Natural killer cell (primary cell): ENCODE measurements at regions not wholly inside any gene's neighbourhood (a gene's known extent, or its start where the extent isn't known, plus 50 kb on each side); places are given as distances from the start of the nearest gene placed in this dataset.

Experiments
- ATAC-seq, 3 donors: fragments of 150-1000 bp in 2 of 3; fragments of 200-7000 bp in 1 of 3; cut with Tn5 transposase; 1 replicate in 1 of 3; 2 replicates in 2 of 3; pipeline ENCODE4 v1.10.0; 2021; ENCODE audit warnings: mild to moderate bottlenecking in 2 of 3, moderate library complexity in 2 of 3
- DNase-seq, 2 donors: peaks; one replicate each; pipeline versions ENCODE4 v3.0.0 to v3.0.0-alpha.2; 2013 to 2021; ENCODE audit warnings: mixed read lengths in 1 of 2
- H3K27ac ChIP-seq: one replicate; pipeline ENCODE4 v1.5.1; 2013; ENCODE audit warnings: mild to moderate bottlenecking, low read length
- H3K27me3 ChIP-seq: one replicate; pipeline ENCODE4 v1.6.1; 2013; ENCODE audit warnings: low read length; ENCODE audit not compliant: control insufficient read depth, insufficient read depth
- H3K36me3 ChIP-seq: one replicate; pipeline ENCODE4 v1.6.1; 2013; ENCODE audit warnings: low read length; ENCODE audit not compliant: control insufficient read depth, insufficient read depth
- H3K4me1 ChIP-seq: one replicate; pipeline ENCODE4 v1.6.1; 2013; ENCODE audit warnings: low read length; ENCODE audit not compliant: control insufficient read depth, insufficient read depth
- H3K4me3 ChIP-seq: one replicate; pipeline ENCODE4 v1.5.1; 2013; ENCODE audit warnings: low read length
- H3K9me3 ChIP-seq: one replicate; pipeline ENCODE4 v1.6.1; 2013; ENCODE audit warnings: low read length; ENCODE audit not compliant: control insufficient read depth, insufficient read depth
- H3K27ac Mint-ChIP-seq, 2 donors: one replicate each; pipeline ENCODE4 v1.8.0; 2022; ENCODE audit warnings: mild to moderate bottlenecking in 2 of 2, mixed read lengths in 2 of 2, moderate library complexity in 1 of 2
- H3K27me3 Mint-ChIP-seq, 2 donors: one replicate each; pipeline ENCODE4 v1.8.0; 2022; ENCODE audit warnings: low read depth in 2 of 2, mixed read lengths in 2 of 2
- H3K36me3 Mint-ChIP-seq: one replicate; pipeline ENCODE4 v1.8.0; 2022; ENCODE audit warnings: mixed read lengths
- H3K4me1 Mint-ChIP-seq, 2 donors: one replicate each; pipeline ENCODE4 v1.8.0; 2022; ENCODE audit warnings: mixed read lengths in 2 of 2
- H3K4me3 Mint-ChIP-seq: one replicate; pipeline ENCODE4 v1.8.0; 2022; ENCODE audit warnings: mild to moderate bottlenecking, moderate library complexity, mixed read lengths
- H3K9me3 Mint-ChIP-seq, 2 donors: one replicate each; pipeline ENCODE4 v1.8.0; 2022; ENCODE audit warnings: mixed read lengths in 2 of 2
- CTCF ChIP-seq: fragments of 200-600 bp; IDR thresholded peaks from one replicate; pipeline ENCODE4 v1.8.0; 2022; ENCODE audit warnings: antibody characterized with exemption
- WGBS: methylation state at CpG from one replicate; pipeline ENCODE4 v1.1.7; 2013; ENCODE audit warnings: missing lambda C conversion rate; ENCODE audit not compliant: insufficient coverage; 5-methylcytosine and 5-hydroxymethylcytosine counted together
- intact Hi-C: fragments of 100-400 bp; cut with micrococcal nuclease; formaldehyde crosslinking; loops from one replicate; pipeline ENCODE4 v1.14.2; 2022

DNA sequence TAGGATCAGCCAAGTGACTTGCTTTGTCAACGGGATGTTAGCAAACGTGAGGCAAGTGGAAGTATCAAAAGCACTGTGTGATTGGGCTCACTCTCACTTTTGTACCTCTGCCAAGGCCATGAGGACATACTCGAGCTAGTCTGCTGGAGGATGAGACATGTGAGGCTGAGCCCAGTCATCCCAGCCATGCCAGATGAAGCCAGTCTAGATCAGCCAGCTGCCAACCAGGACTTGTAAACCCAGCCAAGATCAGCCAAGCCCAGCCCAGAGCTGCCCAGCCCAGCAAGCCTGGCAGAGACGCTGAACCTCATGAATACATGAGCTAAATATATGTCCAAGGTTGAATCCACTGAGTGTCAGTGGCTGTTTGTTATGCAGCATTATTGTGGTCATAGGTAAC lies 369.7 kb downstream of the MN1 start:
- Histone ChIP-seq H3K36me3 (no peaks in the 10 kb centered on the region), H3K9me3 (no peaks in the 10 kb centered on the region), H3K27me3 (no peaks in the 10 kb centered on the region), H3K4me3 (no peak overlapping the region), H3K27ac (no peak overlapping the region), H3K4me1 (no peaks in the 10 kb centered on the region)
- no peak for TF ChIP-seq CTCF
- WGBS = 86% methylated on average over 4 of the region's 4 CpGs
- Mint-ChIP-seq H3K27ac (no peak overlapping the region), H3K9me3 (peaks cover 2 to 3% of the 10 kb centered on the region in 2 donors), H3K4me3 (no peak overlapping the region), H3K36me3 (no peaks in the 10 kb centered on the region), H3K27me3 (peaks cover 8 to 15% of the 10 kb centered on the region in 2 donors), H3K4me1 (no peaks in the 10 kb centered on the region)
- intact Hi-C loops = no loop called here
- ATAC-seq = no peak
- no peak for DNase-seq

- Mint-ChIP-seq H3K4me3 (no peak overlapping the region), H3K27me3 (peaks cover 5 to 9% of the 10 kb centered on the region in 2 donors), H3K27ac (no peak overlapping the region), H3K9me3 (peaks cover 0 to 2% of the 10 kb centered on the region in 2 donors), H3K4me1 (no peaks in the 10 kb centered on the region), H3K36me3 (no peaks in the 10 kb centered on the region)
- Histone ChIP-seq H3K9me3 (no peaks in the 10 kb centered on the region), H3K4me1 (no peaks in the 10 kb centered on the region), H3K27me3 (no peaks in the 10 kb centered on the region), H3K4me3 (no peak overlapping the region), H3K36me3 (no peaks in the 10 kb centered on the region), H3K27ac (no peak overlapping the region)
- DNase-seq (no peak), ATAC-seq (no peak)
- no peak for TF ChIP-seq CTCF
- WGBS = 58% methylated on average over 1 of the region's 1 CpG
- intact Hi-C loops = no loop called here
Observed at GRCh38 chr22:27433099-27433498, 368.5 kb downstream of the MN1 start.

- ATAC-seq (no peak), DNase-seq (no peak)
- H3K9me3 ChIP-seq = no peaks in the 10 kb centered on the region
- no peak overlapping the region for H3K4me3 ChIP-seq
- H3K36me3 ChIP-seq = no peaks in the 10 kb centered on the region
- no peaks in the 10 kb centered on the region for H3K4me1 Mint-ChIP-seq
- H3K9me3 Mint-ChIP-seq = no peaks in the 10 kb centered on the region
- H3K27ac Mint-ChIP-seq = no peak overlapping the region
- intact Hi-C loops = no loop called here
- peaks cover 3% of the 10 kb centered on the region in 2 donors for H3K27me3 Mint-ChIP-seq
- no peaks in the 10 kb centered on the region for H3K4me1 ChIP-seq
- H3K27ac ChIP-seq = no peak overlapping the region
- no peaks in the 10 kb centered on the region for H3K36me3 Mint-ChIP-seq
- no peaks in the 10 kb centered on the region for H3K27me3 ChIP-seq
- TF ChIP-seq CTCF = no peak
- no peak overlapping the region for H3K4me3 Mint-ChIP-seq
- WGBS = 84% methylated on average over 10 of the region's 10 CpGs
Observed at GRCh38 chr22:27433585-27434190, 367.9 kb downstream of the MN1 start.

- Histone ChIP-seq H3K4me3 (no peak overlapping the region), H3K27me3 (no peaks in the 10 kb centered on the region), H3K4me1 (no peaks in the 10 kb centered on the region), H3K36me3 (no peaks in the 10 kb centered on the region), H3K9me3 (no peaks in the 10 kb centered on the region), H3K27ac (no peak overlapping the region)
- DNase-seq (no peak), ATAC-seq (no peak)
- Mint-ChIP-seq H3K4me1 (no peaks in the 10 kb centered on the region), H3K27me3 (peaks cover 3 to 11% of the 10 kb centered on the region in 2 donors), H3K9me3 (no peaks in the 10 kb centered on the region), H3K36me3 (no peaks in the 10 kb centered on the region), H3K4me3 (no peak overlapping the region), H3K27ac (no peak overlapping the region)
- intact Hi-C loops = no loop called here
- 83% methylated on average over 10 of the region's 10 CpGs for WGBS
- TF ChIP-seq CTCF = no peak
Observed at GRCh38 chr22:27434898-27435297, 366.7 kb downstream of the MN1 start.
